OCI-LY7 (cell line): ENCODE measurements at regions not wholly inside any gene's neighbourhood (a gene's known extent, or its start where the extent isn't known, plus 50 kb on each side); places are given as distances from the start of the nearest gene placed in this dataset.
"Not testable (repeated sequence)": the region's sequence is repeated elsewhere in the genome, so short reads cannot be mapped to it uniquely, and the experiment has no call there.

ENCODE experiments used
- BruUV-seq: library from RNA; stranded (reverse); fragments of 400-500 nt; replicated peaks from 2 replicates; lab custom pipeline; 2021; lab: Mats Ljungman, UMichigan
- CTCF ChIA-PET: fragments of 300-600 bp; sonication (Branson Sonifier 250); formaldehyde crosslinking; loops from one replicate; lab custom pipeline; 2022; ENCODE audit warnings: antibody characterized with exemption; ENCODE audit not compliant: unreplicated experiment; lab: Charles Lee
- POLR2A ChIA-PET: fragments of 300-600 bp; sonication (Branson Sonifier 250); formaldehyde crosslinking; loops from one replicate; lab custom pipeline; 2022; ENCODE audit warnings: antibody characterized with exemption; lab: Charles Lee
- DNase-seq: peaks from one replicate; pipeline ENCODE4 v3.0.0-alpha.2; 2015; ENCODE audit warnings: low spot score
- H2AFZ ChIP-seq: fragments of 200-600 bp; sonication (generic), shearing (Covaris generic); 2 replicates; pipeline ENCODE4 v1.6.1; 2014; ENCODE audit warnings: mild to moderate bottlenecking, antibody characterized with exemption, low read length, moderate library complexity
- H3K27ac ChIP-seq: fragments of 200-600 bp; sonication (generic); 2 replicates; pipeline ENCODE4 v1.5.1; 2014; ENCODE audit warnings: mixed run types, low read depth, mild to moderate bottlenecking, moderate library complexity, low read length, inconsistent platforms; ENCODE audit not compliant: poor library complexity, severe bottlenecking
- H3K36me3 ChIP-seq: fragments of 200-600 bp; sonication (generic); 2 replicates; pipeline ENCODE4 v1.6.1; 2014; ENCODE audit warnings: mild to moderate bottlenecking, antibody characterized with exemption, low read length, moderate library complexity, mixed read lengths; ENCODE audit not compliant: insufficient read depth
- H3K4me1 ChIP-seq: fragments of 200-600 bp; sonication (generic); 2 replicates; pipeline ENCODE4 v1.5.1; 2014; ENCODE audit warnings: mild to moderate bottlenecking, low read length; ENCODE audit not compliant: insufficient read depth, poor library complexity, severe bottlenecking
- H3K4me2 ChIP-seq: fragments of 200-600 bp; sonication (generic); 2 replicates; pipeline ENCODE4 v1.6.1; 2014; ENCODE audit warnings: mild to moderate bottlenecking, low read length
- H3K4me3 ChIP-seq: fragments of 200-600 bp; sonication (generic); 2 replicates; pipeline ENCODE4 v1.5.1; 2014; ENCODE audit warnings: mild to moderate bottlenecking, low read depth, low read length; ENCODE audit not compliant: poor library complexity, severe bottlenecking
- H3K79me2 ChIP-seq: fragments of 200-600 bp; sonication (generic); 2 replicates; pipeline ENCODE4 v1.6.1; 2016; ENCODE audit warnings: low read depth, mild to moderate bottlenecking, low read length, moderate library complexity, mixed read lengths; ENCODE audit not compliant: insufficient read depth
- H3K9me2 ChIP-seq: fragments of 200-600 bp; sonication (generic); 2 replicates; pipeline ENCODE4 v1.6.1; 2016; ENCODE audit warnings: mild to moderate bottlenecking, low read length, mixed read lengths; ENCODE audit not compliant: insufficient read depth
- H3K9me3 ChIP-seq: fragments of 200-600 bp; sonication (generic); 2 replicates; pipeline ENCODE4 v1.6.1; 2014; ENCODE audit warnings: mild to moderate bottlenecking, mixed run types, low read length, mixed read lengths
- H4K20me1 ChIP-seq: fragments of 200-600 bp; sonication (generic); 2 replicates; pipeline ENCODE4 v1.6.1; 2014; ENCODE audit warnings: mild to moderate bottlenecking, antibody characterized with exemption, low read length, moderate library complexity, mixed read lengths; ENCODE audit not compliant: insufficient read depth
- EZH2phosphoT487 ChIP-seq: fragments of 200-600 bp; sonication (generic); IDR thresholded peaks from 2 replicates; pipeline ENCODE4 v1.6.1; 2018; ENCODE audit warnings: low read depth, borderline replicate concordance, mild to moderate bottlenecking, mixed run types, antibody characterized with exemption, low read length, moderate library complexity, mixed read lengths
- intact Hi-C: fragments of 100-400 bp; cut with micrococcal nuclease; formaldehyde crosslinking; loops from one replicate; pipeline ENCODE4 v1.10.0; 2022; ENCODE audit not compliant: unreplicated experiment
- TF ChIP-seq, protein P1 (sequence below): fragments of 200-600 bp; sonication (generic); conservative IDR thresholded peaks from 2 replicates; pipeline ENCODE4 v1.5.1; 2014; ENCODE audit warnings: mild to moderate bottlenecking, antibody characterized with exemption, low read length, moderate library complexity, mixed read lengths

DNA sequence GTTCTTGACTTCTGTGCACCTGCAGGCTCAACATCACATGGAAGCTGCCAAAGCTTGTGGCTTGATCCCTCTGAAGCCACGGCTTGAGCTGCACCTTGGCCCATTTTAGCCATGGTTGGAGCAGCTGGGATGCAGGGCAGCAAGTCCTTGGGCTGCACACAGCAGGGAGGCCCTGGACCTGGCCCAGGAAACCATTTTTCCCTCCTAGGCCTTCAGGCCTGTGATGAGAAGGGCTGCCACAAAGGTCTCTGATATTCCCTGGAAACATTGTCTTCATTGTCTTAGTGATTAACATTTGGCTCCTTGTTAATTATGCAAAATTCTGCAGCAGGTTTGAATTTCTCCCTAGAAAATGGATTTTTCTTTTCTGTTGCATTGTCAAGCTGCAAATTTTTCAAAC is 394.1 kb upstream of the FAR2 start:
- TF ChIP-seq, protein P1, sequence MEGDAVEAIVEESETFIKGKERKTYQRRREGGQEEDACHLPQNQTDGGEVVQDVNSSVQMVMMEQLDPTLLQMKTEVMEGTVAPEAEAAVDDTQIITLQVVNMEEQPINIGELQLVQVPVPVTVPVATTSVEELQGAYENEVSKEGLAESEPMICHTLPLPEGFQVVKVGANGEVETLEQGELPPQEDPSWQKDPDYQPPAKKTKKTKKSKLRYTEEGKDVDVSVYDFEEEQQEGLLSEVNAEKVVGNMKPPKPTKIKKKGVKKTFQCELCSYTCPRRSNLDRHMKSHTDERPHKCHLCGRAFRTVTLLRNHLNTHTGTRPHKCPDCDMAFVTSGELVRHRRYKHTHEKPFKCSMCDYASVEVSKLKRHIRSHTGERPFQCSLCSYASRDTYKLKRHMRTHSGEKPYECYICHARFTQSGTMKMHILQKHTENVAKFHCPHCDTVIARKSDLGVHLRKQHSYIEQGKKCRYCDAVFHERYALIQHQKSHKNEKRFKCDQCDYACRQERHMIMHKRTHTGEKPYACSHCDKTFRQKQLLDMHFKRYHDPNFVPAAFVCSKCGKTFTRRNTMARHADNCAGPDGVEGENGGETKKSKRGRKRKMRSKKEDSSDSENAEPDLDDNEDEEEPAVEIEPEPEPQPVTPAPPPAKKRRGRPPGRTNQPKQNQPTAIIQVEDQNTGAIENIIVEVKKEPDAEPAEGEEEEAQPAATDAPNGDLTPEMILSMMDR, result no peak
- no peak for TF ChIP-seq EZH2phosphoT487
- H3K9me2 ChIP-seq, result no peaks in the 10 kb centered on the region
- no peaks in the 10 kb centered on the region for H3K9me3 ChIP-seq
- ChIA-PET POLR2A (no interaction called here), CTCF (no interaction called here)
- intact Hi-C loops, result no loop called here
- H3K4me1 ChIP-seq, result no peaks in the 10 kb centered on the region
- no peak overlapping the region for H3K4me3 ChIP-seq
- no peaks in the 10 kb centered on the region for H3K36me3 ChIP-seq
- H2AFZ ChIP-seq, result no peak overlapping the region
- no peaks in the 10 kb centered on the region for H4K20me1 ChIP-seq
- no peak overlapping the region for H3K27ac ChIP-seq
- H3K79me2 ChIP-seq, result no peaks in the 10 kb centered on the region
- no peak overlapping the region for H3K4me2 ChIP-seq
- no TSS peak for BruUV-seq
- no peak for DNase-seq

DNA sequence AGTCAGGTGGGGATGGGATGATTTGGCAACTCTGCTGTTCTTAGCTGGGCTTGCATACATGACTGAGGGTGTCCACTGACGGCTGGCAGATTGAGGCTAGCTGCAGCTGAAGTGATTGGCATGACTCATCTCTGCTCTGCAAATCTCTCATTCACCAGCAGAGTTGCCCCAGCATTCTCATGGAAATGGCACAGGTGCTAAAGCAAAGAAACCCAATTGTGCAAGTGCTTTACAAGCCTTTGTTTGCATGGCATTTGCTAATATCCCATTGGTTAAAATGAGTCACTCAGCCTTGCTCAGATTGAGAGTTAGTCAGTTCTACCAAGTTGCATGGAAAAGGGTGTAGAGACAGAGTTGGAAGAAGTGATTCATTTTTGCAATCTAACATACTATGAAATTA is 389.7 kb upstream of the FAR2 start:
- Histone ChIP-seq H3K4me1 (no peaks in the 10 kb centered on the region), H3K4me3 (no peak overlapping the region), H3K36me3 (no peaks in the 10 kb centered on the region), H3K27ac (no peak overlapping the region), H2AFZ (no peak overlapping the region), H3K4me2 (no peak overlapping the region), H4K20me1 (no peaks in the 10 kb centered on the region), H3K9me3 (no peaks in the 10 kb centered on the region), H3K79me2 (no peaks in the 10 kb centered on the region), H3K9me2 (no peaks in the 10 kb centered on the region)
- no TSS peak for BruUV-seq
- ChIA-PET POLR2A (interaction anchor here (0.6 to 0.8 kb wide), 2 partner anchors 10 to 182 kb away, joined by 3 to 5 read pairs; no protein-coding TSS in a partner anchor), CTCF (no interaction called here)
- no peak for TF ChIP-seq EZH2phosphoT487
- TF ChIP-seq, protein P1, result no peak
- intact Hi-C loops, result no loop called here
- DNase-seq, result no peak

DNA sequence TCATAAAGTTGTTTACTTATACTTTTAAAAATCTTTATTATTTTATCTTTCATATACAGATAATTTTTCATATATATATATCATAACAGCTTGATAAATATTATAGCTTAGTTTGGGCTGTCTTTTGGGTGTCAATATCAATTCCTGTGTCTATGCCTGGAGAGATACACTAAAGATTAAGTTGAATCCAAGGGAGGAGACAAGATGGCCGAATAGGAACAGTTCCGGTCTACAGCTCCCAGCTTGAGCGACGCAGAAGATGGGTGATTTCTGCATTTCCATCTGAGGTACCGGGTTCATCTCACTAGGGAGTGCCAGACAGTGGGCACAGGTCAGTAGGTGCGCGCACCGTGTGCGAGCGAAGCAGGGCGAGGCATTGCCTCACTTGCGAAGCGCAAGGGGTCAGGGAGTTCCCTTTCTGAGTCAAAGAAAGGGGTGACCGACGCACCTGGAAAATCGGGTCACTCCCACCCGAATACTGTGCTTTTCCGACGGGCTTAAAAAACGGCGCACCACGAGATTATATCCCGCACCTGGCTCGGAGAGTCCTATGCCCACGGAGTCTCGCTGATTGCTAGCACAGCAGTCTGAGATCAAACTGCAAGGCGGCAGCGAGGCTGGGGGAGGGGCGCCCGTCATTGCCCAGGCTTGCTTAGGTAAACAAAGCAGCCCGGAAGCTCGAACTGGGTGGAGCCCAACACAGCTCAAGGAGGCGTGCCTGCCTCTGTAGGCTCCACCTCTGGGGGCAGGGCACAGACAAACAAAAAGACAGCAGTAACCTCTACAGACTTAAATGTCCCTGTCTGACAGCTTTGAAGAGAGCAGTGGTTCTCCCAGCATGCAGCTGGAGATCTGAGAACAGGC is 388.8 kb upstream of the FAR2 start:
- DNase-seq, H3K4me3 ChIP-seq, H3K27ac ChIP-seq, BruUV-seq, H3K4me1 ChIP-seq, H3K4me2 ChIP-seq, CTCF ChIA-PET, H2AFZ ChIP-seq, H3K79me2 ChIP-seq, H3K9me3 ChIP-seq, H4K20me1 ChIP-seq, intact Hi-C loops, H3K36me3 ChIP-seq, H3K9me2 ChIP-seq: not testable (repeated sequence)
- POLR2A ChIA-PET, result interaction anchor here (0.6 to 0.8 kb wide), 2 partner anchors 9 to 183 kb away, joined by 3 to 5 read pairs; no protein-coding TSS in a partner anchor

DNA sequence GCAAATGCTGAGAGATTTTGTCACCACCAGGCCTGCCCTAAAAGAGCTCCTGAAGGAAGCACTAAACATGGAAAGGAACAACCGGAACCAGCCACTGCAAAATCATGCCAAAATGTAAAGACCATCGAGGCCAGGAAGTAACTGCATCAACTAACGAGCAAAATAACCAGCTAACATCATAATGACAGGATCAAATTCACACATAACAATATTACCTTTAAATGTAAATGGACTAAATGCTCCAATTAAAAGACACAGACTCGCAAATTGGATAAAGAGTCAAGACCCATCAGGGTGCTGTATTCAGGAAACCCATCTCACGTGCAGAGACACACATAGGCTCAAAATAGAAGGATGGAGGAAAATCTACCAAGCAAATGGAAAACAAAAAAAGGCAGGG is 387.2 kb upstream of the FAR2 start:
- H3K4me3 ChIP-seq, H3K4me2 ChIP-seq, H3K27ac ChIP-seq, DNase-seq, H4K20me1 ChIP-seq, H3K79me2 ChIP-seq, H3K9me2 ChIP-seq, H3K4me1 ChIP-seq, POLR2A ChIA-PET, H3K36me3 ChIP-seq, intact Hi-C loops, CTCF ChIA-PET, H2AFZ ChIP-seq, H3K9me3 ChIP-seq, BruUV-seq: not testable (repeated sequence)
